ENCODE measurements at regions not wholly inside any gene's neighbourhood (a gene's known extent, or its start where the extent isn't known, plus 50 kb on each side); places are given as distances from the start of the nearest gene placed in this dataset.

DNA sequence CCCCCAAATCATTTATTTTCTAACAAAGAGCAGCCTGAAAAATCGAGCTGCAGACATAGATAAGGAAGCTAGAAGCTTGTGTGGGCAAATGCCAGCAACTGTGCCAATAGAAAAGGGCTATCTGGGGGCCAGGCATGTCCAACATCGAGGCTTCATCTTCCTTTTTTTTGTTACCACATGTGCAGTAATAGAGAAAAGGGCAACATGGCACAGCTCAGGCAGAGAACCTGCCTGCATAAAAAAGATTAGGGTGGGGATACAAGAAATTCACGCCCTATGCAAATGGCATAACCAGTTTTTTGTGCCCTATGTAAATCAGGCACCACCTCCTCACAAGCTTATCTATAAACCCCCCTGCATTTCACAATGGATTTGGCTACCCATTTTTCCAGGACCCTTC is 60.4 kb upstream of the ABCC4 start:
- Histone ChIP-seq H3K27ac (ENCODE audit: extremely low read depth, low read depth, low read length) (no peak overlapping the region), H3K4me3 (ENCODE audit: low read depth, low read length) (no peak overlapping the region), H3K4me1 (ENCODE audit: control insufficient read depth, insufficient read depth, low read length) (no peaks in the 10 kb centered on the region), H3K9me3 (ENCODE audit: control insufficient read depth, insufficient read depth, low read depth, low read length) (no peaks in the 10 kb centered on the region), H3K36me3 (ENCODE audit: control insufficient read depth in 2 of 2, insufficient read depth in 1 of 2, low read length in 2 of 2) (no peaks in the 10 kb centered on the region)
- TF ChIP-seq ZNF626 (tag by site-specific recombination; IDR thresholded peaks at IDR 0.05) (no peak), GLI2 (tag by site-specific recombination; IDR thresholded peaks at IDR 0.05; ENCODE audit: borderline replicate concordance, low read depth) (no peak), ZNF837 (tag by site-specific recombination; IDR thresholded peaks at IDR 0.05) (no peak), ZNF121 (tag by site-specific recombination; IDR thresholded peaks at IDR 0.05) (no peak), KLF8 (tag by site-specific recombination; IDR thresholded peaks at IDR 0.05) (no peak)
- TF ChIP-seq, protein P1, sequence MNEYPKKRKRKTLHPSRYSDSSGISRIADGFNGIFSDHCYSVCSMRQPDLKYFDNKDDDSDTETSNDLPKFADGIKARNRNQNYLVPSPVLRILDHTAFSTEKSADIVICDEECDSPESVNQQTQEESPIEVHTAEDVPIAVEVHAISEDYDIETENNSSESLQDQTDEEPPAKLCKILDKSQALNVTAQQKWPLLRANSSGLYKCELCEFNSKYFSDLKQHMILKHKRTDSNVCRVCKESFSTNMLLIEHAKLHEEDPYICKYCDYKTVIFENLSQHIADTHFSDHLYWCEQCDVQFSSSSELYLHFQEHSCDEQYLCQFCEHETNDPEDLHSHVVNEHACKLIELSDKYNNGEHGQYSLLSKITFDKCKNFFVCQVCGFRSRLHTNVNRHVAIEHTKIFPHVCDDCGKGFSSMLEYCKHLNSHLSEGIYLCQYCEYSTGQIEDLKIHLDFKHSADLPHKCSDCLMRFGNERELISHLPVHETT (tag by site-specific recombination; IDR thresholded peaks at IDR 0.05) = no peak
- TF ChIP-seq, protein P2, sequence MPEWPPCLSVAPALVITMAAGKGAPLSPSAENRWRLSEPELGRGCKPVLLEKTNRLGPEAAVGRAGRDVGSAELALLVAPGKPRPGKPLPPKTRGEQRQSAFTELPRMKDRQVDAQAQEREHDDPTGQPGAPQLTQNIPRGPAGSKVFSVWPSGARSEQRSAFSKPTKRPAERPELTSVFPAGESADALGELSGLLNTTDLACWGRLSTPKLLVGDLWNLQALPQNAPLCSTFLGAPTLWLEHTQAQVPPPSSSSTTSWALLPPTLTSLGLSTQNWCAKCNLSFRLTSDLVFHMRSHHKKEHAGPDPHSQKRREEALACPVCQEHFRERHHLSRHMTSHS (tag by site-specific recombination; IDR thresholded peaks at IDR 0.05) = no peak
- TF ChIP-seq, protein P3, sequence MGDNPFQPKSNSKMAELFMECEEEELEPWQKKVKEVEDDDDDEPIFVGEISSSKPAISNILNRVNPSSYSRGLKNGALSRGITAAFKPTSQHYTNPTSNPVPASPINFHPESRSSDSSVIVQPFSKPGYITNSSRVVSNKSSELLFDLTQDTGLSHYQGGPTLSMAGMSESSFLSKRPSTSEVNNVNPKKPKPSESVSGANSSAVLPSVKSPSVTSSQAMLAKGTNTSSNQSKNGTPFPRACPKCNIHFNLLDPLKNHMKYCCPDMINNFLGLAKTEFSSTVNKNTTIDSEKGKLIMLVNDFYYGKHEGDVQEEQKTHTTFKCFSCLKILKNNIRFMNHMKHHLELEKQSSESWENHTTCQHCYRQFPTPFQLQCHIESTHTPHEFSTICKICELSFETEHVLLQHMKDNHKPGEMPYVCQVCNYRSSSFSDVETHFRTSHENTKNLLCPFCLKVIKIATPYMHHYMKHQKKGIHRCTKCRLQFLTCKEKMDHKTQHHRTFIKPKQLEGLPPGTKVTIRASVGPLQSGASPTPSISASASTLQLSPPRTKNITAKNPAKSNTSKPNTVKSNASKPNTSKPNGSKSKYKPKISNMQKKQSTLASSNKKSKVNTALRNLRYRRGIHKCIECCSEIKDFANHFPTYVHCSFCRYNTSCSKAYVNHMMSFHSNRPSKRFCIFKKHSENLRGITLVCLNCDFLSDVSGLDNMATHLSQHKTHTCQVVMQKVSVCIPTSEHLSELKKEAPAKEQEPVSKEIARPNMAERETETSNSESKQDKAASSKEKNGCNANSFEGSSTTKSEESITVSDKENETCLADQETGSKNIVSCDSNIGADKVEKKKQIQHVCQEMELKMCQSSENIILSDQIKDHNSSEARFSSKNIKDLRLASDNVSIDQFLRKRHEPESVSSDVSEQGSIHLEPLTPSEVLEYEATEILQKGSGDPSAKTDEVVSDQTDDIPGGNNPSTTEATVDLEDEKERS (tag by site-specific recombination; IDR thresholded peaks at IDR 0.05) = no peak
- ChIA-PET POLR2A (no interaction called here), CTCF (no interaction called here)

DNA sequence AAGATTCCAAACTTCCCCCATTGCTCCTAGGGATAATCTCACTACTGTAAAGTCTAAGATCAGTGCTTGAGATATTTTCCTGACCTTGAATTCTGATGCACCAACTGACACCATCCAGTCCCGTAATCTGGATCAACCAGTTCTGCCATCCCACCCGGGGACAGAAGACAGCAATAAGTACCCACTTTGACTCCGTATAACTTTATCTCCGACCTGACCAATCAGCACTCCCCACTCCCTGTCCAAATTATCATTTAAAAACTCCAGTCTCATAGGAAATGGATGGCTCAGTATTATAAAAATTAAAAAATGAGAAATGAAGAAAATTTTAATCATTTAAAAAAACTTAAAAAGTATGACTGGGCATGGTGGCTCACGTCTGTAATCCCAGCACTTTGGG is 61.4 kb upstream of the ABCC4 start:
- TF ChIP-seq ZNF707 (tag by site-specific recombination; IDR thresholded peaks at IDR 0.05) (peak; percentile 76), KLF10 (tag by site-specific recombination; IDR thresholded peaks at IDR 0.05) (no peak)
- ChIA-PET POLR2A (no interaction called here), CTCF (no interaction called here)
- Histone ChIP-seq H3K36me3 (ENCODE audit: control insufficient read depth in 2 of 2, insufficient read depth in 1 of 2, low read length in 2 of 2) (no peaks in the 10 kb centered on the region), H3K9me3 (ENCODE audit: control insufficient read depth, insufficient read depth, low read depth, low read length) (no peaks in the 10 kb centered on the region), H3K27ac (ENCODE audit: extremely low read depth, low read depth, low read length) (no peak overlapping the region), H3K4me1 (ENCODE audit: control insufficient read depth, insufficient read depth, low read length) (no peaks in the 10 kb centered on the region), H3K4me3 (ENCODE audit: low read depth, low read length) (no peak overlapping the region)

DNA sequence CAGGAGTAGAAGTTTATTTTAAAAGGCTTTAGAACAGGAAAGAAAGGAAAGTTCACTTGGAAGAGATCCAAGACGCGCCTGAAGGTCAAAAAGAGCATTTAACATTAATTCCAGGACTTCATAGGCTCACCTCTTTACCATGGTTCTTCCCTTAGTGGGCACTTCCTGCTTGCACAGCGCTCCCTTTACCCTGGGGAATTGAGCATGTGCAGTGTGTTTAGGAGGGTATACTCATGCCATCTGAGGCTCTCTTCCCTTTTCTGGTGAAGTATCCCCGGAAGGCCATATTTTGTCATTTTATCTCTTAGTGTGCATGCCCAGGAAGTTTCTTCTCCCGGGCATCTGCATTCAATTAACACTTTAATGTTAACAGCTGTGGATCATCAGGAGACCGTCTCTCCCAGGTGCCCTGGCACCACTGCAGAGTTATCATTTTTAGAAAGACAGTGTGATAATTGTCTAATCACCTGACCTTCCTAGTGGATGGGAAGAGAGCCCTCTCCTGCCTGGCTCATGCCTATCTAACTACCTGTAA is 66.1 kb upstream of the ABCC4 start:
- Histone ChIP-seq H3K9me3 (ENCODE audit: control insufficient read depth, insufficient read depth, low read depth, low read length) (no peaks in the 10 kb centered on the region), H3K4me1 (ENCODE audit: control insufficient read depth, insufficient read depth, low read length) (no peaks in the 10 kb centered on the region), H3K4me3 (ENCODE audit: low read depth, low read length) (no peak overlapping the region), H3K36me3 (ENCODE audit: control insufficient read depth in 2 of 2, insufficient read depth in 1 of 2, low read length in 2 of 2) (no peaks in the 10 kb centered on the region), H3K27ac (ENCODE audit: extremely low read depth, low read depth, low read length) (no peak overlapping the region)
- ChIA-PET CTCF (no interaction called here), POLR2A (no interaction called here)
- TF ChIP-seq ZNF404 (tag by site-specific recombination; IDR thresholded peaks at IDR 0.05) (no peak), ZNF175 (tag by site-specific recombination; IDR thresholded peaks at IDR 0.05) (no peak), ZFP3 (tag by site-specific recombination; IDR thresholded peaks at IDR 0.05; ENCODE audit: low read depth) (no peak), ZBTB7A (tag by site-specific recombination; IDR thresholded peaks at IDR 0.05; ENCODE audit: low read depth) (no peak), ZNF433 (tag by site-specific recombination; IDR thresholded peaks at IDR 0.05; ENCODE audit: low read depth) (no peak), SETDB1 (IDR thresholded peaks at IDR 0.05; ENCODE audit: insufficient read length, low read length) (no peak), YY1 (tag by site-specific recombination; IDR thresholded peaks at IDR 0.05) (no peak), HOXA7 (CRISPR knock-in tag; IDR thresholded peaks at IDR 0.05; ENCODE audit: borderline replicate concordance) (no peak), ZNF155 (tag by site-specific recombination; IDR thresholded peaks at IDR 0.05) (no peak), ZNF211 (tag by site-specific recombination; IDR thresholded peaks at IDR 0.05; ENCODE audit: low read depth) (no peak), HOXD13 (CRISPR knock-in tag; IDR thresholded peaks at IDR 0.05; ENCODE audit: borderline replicate concordance) (no peak), ZNF248 (tag by site-specific recombination; IDR thresholded peaks at IDR 0.05) (no peak), SALL2 (tag by site-specific recombination; IDR thresholded peaks at IDR 0.05; ENCODE audit: borderline replicate concordance) (no peak), KLF9 (tag by site-specific recombination; IDR thresholded peaks at IDR 0.05; ENCODE audit: low read depth) (no peak), ZNF521 (tag by site-specific recombination; IDR thresholded peaks at IDR 0.05) (no peak)
- TF ChIP-seq, protein P4, sequence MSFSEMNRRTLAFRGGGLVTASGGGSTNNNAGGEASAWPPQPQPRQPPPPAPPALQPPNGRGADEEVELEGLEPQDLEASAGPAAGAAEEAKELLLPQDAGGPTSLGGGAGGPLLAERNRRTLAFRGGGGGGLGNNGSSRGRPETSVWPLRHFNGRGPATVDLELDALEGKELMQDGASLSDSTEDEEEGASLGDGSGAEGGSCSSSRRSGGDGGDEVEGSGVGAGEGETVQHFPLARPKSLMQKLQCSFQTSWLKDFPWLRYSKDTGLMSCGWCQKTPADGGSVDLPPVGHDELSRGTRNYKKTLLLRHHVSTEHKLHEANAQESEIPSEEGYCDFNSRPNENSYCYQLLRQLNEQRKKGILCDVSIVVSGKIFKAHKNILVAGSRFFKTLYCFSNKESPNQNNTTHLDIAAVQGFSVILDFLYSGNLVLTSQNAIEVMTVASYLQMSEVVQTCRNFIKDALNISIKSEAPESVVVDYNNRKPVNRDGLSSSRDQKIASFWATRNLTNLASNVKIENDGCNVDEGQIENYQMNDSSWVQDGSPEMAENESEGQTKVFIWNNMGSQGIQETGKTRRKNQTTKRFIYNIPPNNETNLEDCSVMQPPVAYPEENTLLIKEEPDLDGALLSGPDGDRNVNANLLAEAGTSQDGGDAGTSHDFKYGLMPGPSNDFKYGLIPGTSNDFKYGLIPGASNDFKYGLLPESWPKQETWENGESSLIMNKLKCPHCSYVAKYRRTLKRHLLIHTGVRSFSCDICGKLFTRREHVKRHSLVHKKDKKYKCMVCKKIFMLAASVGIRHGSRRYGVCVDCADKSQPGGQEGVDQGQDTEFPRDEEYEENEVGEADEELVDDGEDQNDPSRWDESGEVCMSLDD (tag by site-specific recombination; IDR thresholded peaks at IDR 0.05) = no peak
